ENCODE measurements at regions not wholly inside any gene's neighbourhood (a gene's known extent, or its start where the extent isn't known, plus 50 kb on each side); places are given as distances from the start of the nearest gene placed in this dataset.

DNA sequence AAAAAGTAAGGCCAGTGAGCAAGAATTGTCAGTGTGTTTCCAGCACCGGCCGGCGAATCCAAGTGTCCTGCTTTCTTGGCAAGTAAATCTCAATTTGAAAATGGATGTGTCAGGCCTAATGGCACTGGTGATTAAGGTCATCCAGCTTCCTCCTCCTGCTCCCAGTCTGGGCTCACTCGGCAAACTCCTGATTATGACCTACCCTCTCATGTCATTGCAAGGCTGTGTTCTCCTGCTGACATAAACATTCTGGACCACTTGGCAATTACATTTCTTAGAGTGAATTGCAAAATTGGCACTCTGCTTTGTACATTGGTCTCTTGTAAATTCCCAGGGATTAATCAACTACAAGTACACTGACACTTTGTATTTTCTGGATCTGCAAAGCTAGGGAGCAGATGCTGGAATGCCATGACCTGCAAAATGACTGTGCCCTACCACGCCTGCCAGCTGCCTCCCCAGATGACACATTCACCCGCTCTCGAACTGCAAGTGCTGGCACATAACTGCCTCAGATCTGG, 473.8 kb downstream of the KIF20B start:
- TF ChIP-seq, protein P1, sequence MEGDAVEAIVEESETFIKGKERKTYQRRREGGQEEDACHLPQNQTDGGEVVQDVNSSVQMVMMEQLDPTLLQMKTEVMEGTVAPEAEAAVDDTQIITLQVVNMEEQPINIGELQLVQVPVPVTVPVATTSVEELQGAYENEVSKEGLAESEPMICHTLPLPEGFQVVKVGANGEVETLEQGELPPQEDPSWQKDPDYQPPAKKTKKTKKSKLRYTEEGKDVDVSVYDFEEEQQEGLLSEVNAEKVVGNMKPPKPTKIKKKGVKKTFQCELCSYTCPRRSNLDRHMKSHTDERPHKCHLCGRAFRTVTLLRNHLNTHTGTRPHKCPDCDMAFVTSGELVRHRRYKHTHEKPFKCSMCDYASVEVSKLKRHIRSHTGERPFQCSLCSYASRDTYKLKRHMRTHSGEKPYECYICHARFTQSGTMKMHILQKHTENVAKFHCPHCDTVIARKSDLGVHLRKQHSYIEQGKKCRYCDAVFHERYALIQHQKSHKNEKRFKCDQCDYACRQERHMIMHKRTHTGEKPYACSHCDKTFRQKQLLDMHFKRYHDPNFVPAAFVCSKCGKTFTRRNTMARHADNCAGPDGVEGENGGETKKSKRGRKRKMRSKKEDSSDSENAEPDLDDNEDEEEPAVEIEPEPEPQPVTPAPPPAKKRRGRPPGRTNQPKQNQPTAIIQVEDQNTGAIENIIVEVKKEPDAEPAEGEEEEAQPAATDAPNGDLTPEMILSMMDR (IDR thresholded peaks at IDR 0.05) = no peak
- TF ChIP-seq, protein P2, sequence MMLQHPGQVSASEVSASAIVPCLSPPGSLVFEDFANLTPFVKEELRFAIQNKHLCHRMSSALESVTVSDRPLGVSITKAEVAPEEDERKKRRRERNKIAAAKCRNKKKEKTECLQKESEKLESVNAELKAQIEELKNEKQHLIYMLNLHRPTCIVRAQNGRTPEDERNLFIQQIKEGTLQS (CRISPR knock-in tag; conservative IDR thresholded peaks at IDR 0.05) = no peak
- TF ChIP-seq NR1H2 (CRISPR knock-in tag; IDR thresholded peaks at IDR 0.05) (no peak), NFE2L1 (CRISPR knock-in tag; IDR thresholded peaks at IDR 0.05) (no peak), ESRRA (CRISPR knock-in tag; IDR thresholded peaks at IDR 0.05; ENCODE audit: borderline replicate concordance) (no peak), ZNF317 (CRISPR knock-in tag; IDR thresholded peaks at IDR 0.05; ENCODE audit: borderline replicate concordance, low read depth) (no peak)
- TF ChIP-seq, protein P3, sequence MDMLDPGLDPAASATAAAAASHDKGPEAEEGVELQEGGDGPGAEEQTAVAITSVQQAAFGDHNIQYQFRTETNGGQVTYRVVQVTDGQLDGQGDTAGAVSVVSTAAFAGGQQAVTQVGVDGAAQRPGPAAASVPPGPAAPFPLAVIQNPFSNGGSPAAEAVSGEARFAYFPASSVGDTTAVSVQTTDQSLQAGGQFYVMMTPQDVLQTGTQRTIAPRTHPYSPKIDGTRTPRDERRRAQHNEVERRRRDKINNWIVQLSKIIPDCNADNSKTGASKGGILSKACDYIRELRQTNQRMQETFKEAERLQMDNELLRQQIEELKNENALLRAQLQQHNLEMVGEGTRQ (CRISPR knock-in tag; IDR thresholded peaks at IDR 0.05) = no peak
- TF ChIP-seq, protein P4, sequence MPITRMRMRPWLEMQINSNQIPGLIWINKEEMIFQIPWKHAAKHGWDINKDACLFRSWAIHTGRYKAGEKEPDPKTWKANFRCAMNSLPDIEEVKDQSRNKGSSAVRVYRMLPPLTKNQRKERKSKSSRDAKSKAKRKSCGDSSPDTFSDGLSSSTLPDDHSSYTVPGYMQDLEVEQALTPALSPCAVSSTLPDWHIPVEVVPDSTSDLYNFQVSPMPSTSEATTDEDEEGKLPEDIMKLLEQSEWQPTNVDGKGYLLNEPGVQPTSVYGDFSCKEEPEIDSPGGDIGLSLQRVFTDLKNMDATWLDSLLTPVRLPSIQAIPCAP (CRISPR knock-in tag; IDR thresholded peaks at IDR 0.05) = no peak

All from WTC11 (cell line).